ENCODE measurements at regions not wholly inside any gene's neighbourhood (a gene's known extent, or its start where the extent isn't known, plus 50 kb on each side); places are given as distances from the start of the nearest gene placed in this dataset.

- H3K4me1 Mint-ChIP-seq (ENCODE audit: low read depth): no peaks in the 10 kb centered on the region
Observed at GRCh38 chr14:85332401-85332800, 197.5 kb upstream of the FLRT2 start.

GRCh38 chr14:85333313-85333712 lies 196.6 kb upstream of the FLRT2 start:
- Mint-ChIP-seq H3K9me3 (peaks cover 2% of the 10 kb centered on the region), H3K4me3 (no peak overlapping the region), H3K36me3 (ENCODE audit: low read depth) (no peaks in the 10 kb centered on the region), H3K4me1 (ENCODE audit: low read depth) (no peaks in the 10 kb centered on the region), H3K27ac (no peak overlapping the region), H3K27me3 (no peaks in the 10 kb centered on the region)
- DNase-seq (no peak), ATAC-seq (ENCODE audit: poor library complexity) (no peak)
- intact Hi-C loops (cut with DNase I, micrococcal nuclease): no loop called here
- Histone ChIP-seq H3K4me3 (ENCODE audit: low read length) (no peak overlapping the region), H3K27me3 (ENCODE audit: control insufficient read depth in 1 of 2, insufficient read depth in 2 of 2, low read length in 2 of 2) (no peaks in the 10 kb centered on the region), H3K9me3 (ENCODE audit: control insufficient read depth in 1 of 2, insufficient read depth in 1 of 2, low read length in 2 of 2) (no peaks in the 10 kb centered on the region), H3K4me1 (ENCODE audit: insufficient read depth, low read length) (no peaks in the 10 kb centered on the region), H3K27ac (ENCODE audit: low read depth in 1 of 2, low read length in 2 of 2) (no peak overlapping the region), H3K36me3 (ENCODE audit: insufficient read depth, low read length) (no peaks in the 10 kb centered on the region)
- POLR2A ChIA-PET: no interaction called here
- CTCF ChIA-PET: no interaction called here
- TF ChIP-seq CTCF (IDR thresholded peaks at IDR 0.05): no peak

More at GRCh38 chr14:85332401-85332800, 197.5 kb upstream of the FLRT2 start:
- Histone ChIP-seq H3K27me3 (ENCODE audit: control insufficient read depth in 1 of 2, insufficient read depth in 2 of 2, low read length in 2 of 2) (no peaks in the 10 kb centered on the region), H3K9me3 (ENCODE audit: control insufficient read depth in 1 of 2, insufficient read depth in 1 of 2, low read length in 2 of 2) (no peaks in the 10 kb centered on the region), H3K36me3 (ENCODE audit: insufficient read depth, low read length) (no peaks in the 10 kb centered on the region), H3K4me1 (ENCODE audit: insufficient read depth, low read length) (no peaks in the 10 kb centered on the region), H3K4me3 (ENCODE audit: low read length) (no peak overlapping the region), H3K27ac (ENCODE audit: low read depth in 1 of 2, low read length in 2 of 2) (no peak overlapping the region)
- POLR2A ChIA-PET: no interaction called here
- DNase-seq (no peak), ATAC-seq (ENCODE audit: poor library complexity) (no peak)
- H3K27ac Mint-ChIP-seq: no peak overlapping the region
- no peaks in the 10 kb centered on the region for H3K27me3 Mint-ChIP-seq
- CTCF ChIA-PET: no interaction called here
- no peak overlapping the region for H3K4me3 Mint-ChIP-seq
- peaks cover 2% of the 10 kb centered on the region for H3K9me3 Mint-ChIP-seq
- intact Hi-C loops (cut with DNase I, micrococcal nuclease): no loop called here
- TF ChIP-seq CTCF (IDR thresholded peaks at IDR 0.05): no peak
- no peaks in the 10 kb centered on the region for H3K36me3 Mint-ChIP-seq (ENCODE audit: low read depth)

GRCh38 chr14:85333841-85334240 lies 196.1 kb upstream of the FLRT2 start:
- intact Hi-C loops (cut with DNase I, micrococcal nuclease): no loop called here
- no peak overlapping the region for H3K27ac ChIP-seq (ENCODE audit: low read depth in 1 of 2, low read length in 2 of 2)
- Mint-ChIP-seq H3K9me3 (peaks cover 2% of the 10 kb centered on the region), H3K4me1 (ENCODE audit: low read depth) (no peaks in the 10 kb centered on the region), H3K4me3 (no peak overlapping the region), H3K27ac (no peak overlapping the region), H3K36me3 (ENCODE audit: low read depth) (no peaks in the 10 kb centered on the region), H3K27me3 (no peaks in the 10 kb centered on the region)
- no peaks in the 10 kb centered on the region for H3K4me1 ChIP-seq (ENCODE audit: insufficient read depth, low read length)
- CTCF ChIA-PET: no interaction called here
- no peak for DNase-seq
- no peaks in the 10 kb centered on the region for H3K36me3 ChIP-seq (ENCODE audit: insufficient read depth, low read length)
- POLR2A ChIA-PET: no interaction called here
- H3K27me3 ChIP-seq (ENCODE audit: control insufficient read depth in 1 of 2, insufficient read depth in 2 of 2, low read length in 2 of 2): no peaks in the 10 kb centered on the region
- no peak for ATAC-seq (ENCODE audit: poor library complexity)
- H3K4me3 ChIP-seq (ENCODE audit: low read length): no peak overlapping the region
- no peak for TF ChIP-seq CTCF (IDR thresholded peaks at IDR 0.05)
- no peaks in the 10 kb centered on the region for H3K9me3 ChIP-seq (ENCODE audit: control insufficient read depth in 1 of 2, insufficient read depth in 1 of 2, low read length in 2 of 2)

Measured in CD4-positive, alpha-beta T cell (primary cell).